ENCODE measurements at regions not wholly inside any gene's neighbourhood (a gene's known extent, or its start where the extent isn't known, plus 50 kb on each side); places are given as distances from the start of the nearest gene placed in this dataset.

GRCh38 chr10:117933036-117933435 is 113.7 kb downstream of the RAB11FIP2 start:
- no peak for FAIRE-seq

DNA sequence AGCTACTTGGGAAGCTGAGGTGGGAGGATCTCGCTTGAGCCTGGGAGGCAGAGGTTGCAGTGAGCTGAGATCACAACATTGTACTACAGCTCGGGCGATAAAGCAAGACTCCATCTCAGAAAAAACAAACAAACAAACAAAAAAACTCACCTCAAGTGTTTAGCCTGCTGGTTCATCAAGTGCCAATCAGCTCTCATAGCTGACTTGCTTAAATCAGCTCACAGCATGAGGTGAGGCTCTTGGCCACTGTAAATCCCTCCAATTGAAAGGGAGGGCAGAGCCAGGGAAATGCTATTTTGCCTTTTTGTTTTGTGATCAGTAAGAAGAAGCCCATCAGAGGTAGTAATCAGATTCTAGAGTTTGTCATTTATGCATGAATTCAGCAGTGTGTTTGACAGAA is 112.3 kb downstream of the RAB11FIP2 start:
- no peak for FAIRE-seq

GRCh38 chr10:117936141-117936540 is 110.6 kb downstream of the RAB11FIP2 start:
- FAIRE-seq, result no peak

DNA sequence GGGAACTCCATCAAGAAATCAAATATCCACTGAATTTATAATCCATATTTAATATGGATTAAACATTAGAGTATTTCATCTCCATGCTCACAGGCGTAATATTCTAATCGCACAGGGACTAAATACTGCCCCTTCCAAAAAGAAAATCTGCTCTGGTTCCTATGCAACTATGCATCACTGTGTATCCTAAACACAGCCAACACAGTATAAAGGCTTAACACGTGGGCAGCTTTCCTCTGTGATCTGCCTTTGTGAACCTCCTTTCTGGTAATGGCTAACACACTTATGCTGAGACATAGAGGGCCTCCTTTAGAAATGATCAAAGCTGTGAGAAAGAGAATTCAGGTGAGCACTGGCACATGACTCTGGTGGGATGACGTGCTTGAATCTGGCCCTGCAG is 110.2 kb downstream of the RAB11FIP2 start:
- FAIRE-seq, result no peak

GRCh38 chr10:117936976-117937375 is 109.8 kb downstream of the RAB11FIP2 start:
- FAIRE-seq, result no peak

DNA sequence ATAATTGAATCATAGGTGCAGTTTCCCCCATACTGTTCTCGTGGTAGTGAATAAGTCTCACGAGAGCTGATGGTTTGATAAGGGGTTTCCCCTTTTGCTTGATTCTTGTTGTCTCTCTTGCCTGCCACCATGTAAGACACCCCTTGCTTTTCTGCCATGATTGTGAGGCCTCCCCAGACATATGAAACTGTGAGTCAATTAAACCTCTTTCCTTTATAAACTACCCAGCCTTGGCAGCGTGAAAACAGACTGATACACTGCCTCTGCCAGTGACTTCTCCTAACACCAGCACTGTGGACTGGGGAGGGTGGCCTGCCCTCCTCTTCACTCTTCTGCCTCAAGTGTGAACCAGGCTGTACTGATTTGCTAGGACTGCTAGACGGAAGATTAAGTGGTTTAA is 108.6 kb downstream of the RAB11FIP2 start:
- no peak for FAIRE-seq

- no peak for FAIRE-seq
Observed at GRCh38 chr10:117942226-117942625, 104.5 kb downstream of the RAB11FIP2 start.

DNA sequence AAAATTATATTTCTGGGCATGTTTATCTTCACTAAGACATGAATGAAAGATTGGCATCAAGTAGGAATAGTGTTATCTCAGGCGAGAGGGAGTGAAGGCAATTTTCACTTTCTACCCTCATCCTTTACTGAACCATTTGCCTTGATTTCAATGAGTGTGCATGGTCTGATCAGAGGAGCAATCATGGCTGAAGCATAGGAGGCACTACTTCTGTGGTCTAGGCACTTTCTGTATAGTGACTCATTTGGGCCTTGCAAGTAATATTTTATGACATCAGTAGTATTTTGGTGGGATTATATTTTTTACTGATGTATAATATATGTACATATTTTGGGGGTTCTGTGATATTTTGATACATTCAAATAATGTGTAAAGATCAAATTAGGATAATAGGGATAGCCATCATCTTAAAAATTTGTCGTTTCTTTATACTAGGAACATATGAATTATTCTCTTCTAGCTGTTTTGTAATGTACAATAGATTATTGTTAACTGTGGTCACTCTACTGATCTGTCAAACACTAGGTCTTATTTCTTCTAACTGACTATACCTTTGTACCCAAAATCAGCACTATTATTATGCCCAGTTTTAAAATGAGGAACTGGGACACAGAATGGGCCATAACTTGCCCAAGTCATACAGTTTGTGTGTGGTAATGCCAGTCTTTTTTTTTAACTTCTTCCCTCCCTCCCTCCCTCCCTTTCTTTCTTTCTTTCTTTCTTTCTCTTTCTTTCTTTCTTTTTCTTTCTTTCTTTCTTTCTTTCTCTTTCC is 101.9 kb downstream of the RAB11FIP2 start:
- FAIRE-seq, result no peak

GRCh38 chr10:117945651-117946050 is 101.1 kb downstream of the RAB11FIP2 start:
- no peak for FAIRE-seq

GRCh38 chr10:117946525-117947070 is 100.1 kb downstream of the RAB11FIP2 start:
- no peak for FAIRE-seq

DNA sequence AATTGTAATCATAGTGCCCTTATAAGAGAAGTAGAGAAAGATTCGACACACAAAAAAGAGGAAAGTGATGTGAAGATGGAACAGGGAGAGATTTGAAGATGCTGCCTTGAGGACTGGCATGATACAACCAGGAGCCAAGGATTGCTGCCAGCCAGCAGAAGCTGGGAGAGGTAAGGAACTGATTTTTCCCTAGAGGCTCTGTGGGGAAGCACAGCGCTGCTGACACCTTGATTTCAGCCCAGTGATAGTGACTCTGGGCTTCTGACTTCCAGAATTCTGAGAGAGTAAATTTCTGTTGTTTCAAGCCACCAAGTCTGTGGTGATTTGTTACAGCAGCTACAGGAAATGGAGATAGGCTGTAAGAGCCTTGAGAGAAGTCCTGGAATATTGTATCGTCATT is 98.2 kb downstream of the RAB11FIP2 start:
- FAIRE-seq, result no peak

DNA sequence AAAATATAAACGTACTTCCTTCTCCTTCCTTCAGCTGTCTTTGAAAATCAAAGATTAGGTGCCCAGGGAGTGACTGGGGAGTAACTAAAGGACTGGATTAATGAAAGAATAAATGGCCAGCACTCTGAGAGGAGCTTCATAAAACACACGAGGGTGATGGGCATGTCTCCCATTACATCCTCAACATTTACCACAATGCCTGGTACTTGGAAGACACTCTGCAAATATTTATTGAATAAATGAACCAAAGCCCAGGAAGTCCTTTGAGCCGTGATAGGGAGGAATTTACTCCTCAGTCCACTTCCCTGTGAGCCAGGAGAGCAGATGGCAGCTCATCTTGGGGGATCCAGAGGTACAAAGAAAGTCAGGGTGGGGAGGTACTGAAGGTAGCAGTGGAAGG is 96.3 kb downstream of the RAB11FIP2 start:
- no peak for FAIRE-seq

All from A204.1 (cell line).